Glomerular visceral epithelial cell (primary cell): ENCODE measurements at regions not wholly inside any gene's neighbourhood (a gene's known extent, or its start where the extent isn't known, plus 50 kb on each side); places are given as distances from the start of the nearest gene placed in this dataset.
"Not testable (repeated sequence)": the region's sequence is repeated elsewhere in the genome, so short reads cannot be mapped to it uniquely, and the experiment has no call there.

Source experiments
- DNase-seq: peaks from one replicate; pipeline ENCODE4 v3.0.0-alpha.2; 2016; ENCODE audit errors: extremely low spot score

DNA sequence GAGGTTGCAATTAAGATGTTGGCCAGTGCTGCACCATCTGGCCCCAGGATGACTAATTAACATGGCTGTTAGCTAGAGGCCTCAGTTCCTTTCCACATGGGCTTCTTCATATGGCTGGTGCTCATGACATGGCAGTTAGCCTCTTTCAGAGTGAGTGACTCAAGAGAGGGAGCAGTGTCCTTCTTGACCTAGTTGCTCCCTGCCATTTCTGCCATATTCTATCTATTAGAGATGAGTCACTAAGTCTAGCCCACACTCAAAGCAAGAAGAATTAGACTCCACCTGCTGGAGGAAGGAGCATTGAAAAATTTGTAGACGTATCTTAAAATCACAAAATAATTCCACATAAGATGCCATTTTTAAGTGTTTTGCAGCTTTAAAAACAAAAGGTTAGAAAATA is 651.2 kb upstream of the CCNG1 start:
- no peak for DNase-seq

DNA sequence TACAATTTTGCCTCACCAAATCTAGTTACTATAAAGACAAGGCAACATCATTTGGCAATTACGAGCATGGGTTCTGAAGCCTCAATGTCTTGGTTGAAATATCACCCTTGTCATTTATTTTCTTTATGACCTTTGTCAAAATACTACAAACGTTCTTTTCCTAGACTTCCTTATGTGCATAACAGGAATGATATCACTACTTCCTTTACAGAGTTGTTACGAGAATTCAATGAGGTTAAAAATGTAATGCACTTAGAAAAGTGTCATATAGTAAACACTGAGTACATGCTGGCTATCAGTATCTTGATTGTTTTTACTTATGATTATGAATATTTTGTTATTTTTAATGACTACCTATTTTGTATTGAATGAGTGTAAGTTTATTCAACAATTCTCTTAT is 640.9 kb upstream of the CCNG1 start:
- no peak for DNase-seq

DNA sequence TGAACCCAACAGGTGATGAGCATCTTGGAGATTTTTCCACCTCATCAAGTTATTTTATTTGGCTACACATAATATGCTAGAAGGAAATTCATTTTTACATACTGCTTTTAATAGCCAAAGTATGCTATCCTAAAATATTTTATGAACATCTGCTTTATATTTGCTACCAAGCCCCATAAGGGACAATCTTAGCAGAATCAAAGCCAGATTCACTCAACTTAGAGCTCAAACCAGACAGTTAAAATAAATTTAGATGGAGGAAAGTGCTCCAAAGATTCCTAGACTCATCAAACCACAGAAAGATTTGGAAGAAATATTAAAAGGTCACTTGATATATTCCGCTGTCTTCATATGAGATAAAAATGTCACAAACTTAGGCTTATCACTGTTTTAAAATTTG is 637.1 kb upstream of the CCNG1 start:
- DNase-seq = no peak

DNA sequence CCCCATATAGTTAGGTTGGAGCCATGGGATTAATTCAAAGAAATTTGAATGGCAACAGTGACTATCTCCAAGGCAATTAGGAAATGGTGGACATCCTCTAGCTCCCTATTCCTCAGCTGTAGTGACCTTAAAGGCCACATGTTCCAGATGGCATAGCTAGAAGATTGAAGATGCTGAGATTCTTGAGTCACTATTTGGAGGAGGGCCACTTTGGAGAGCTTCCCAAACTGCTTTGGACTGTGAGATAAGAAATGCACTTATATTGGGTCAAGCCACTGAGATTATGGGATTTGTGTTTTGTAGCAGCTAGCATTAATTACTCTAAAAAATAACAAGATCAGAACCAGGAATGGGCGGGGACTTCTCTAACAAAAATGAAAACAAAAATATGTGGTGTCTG is 636.2 kb upstream of the CCNG1 start:
- no peak for DNase-seq

DNA sequence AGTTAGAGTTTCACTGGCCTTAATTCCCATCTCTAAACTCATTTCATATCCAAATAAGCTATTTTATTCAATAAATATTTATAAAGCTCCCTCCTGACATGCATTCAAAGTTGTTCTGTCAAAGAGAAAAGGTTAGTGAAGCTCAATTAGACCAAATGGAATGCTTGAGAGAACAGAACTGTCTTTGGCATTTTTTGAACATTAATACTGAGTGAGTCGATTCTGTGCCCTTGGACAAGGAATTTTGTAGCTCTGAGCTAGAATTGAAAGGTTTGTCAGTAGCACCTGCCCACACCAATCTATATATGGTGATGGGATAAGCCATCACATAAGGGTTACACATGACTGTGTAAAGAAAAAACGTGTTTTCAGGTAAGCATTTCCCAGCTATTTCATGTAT is 631.2 kb upstream of the CCNG1 start:
- DNase-seq = no peak

DNA sequence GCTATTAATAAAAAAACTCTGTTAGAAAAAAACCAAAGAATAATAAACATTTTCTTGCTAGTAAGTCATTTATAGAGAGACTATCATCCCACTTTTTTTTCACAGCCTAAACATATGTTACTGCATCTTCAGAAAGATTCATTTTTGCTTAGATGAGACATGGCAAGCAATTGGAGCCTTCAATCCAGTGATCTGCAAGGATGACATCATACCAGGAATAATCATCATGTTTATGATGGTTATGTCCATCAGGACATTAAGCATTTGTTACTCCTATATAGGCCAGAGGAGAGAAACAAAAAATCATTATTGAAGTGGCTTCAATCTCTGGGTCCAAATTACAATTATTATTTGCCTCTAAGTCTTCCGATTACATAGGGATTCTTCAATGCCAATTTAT is 626.3 kb upstream of the CCNG1 start:
- DNase-seq = no peak

DNA sequence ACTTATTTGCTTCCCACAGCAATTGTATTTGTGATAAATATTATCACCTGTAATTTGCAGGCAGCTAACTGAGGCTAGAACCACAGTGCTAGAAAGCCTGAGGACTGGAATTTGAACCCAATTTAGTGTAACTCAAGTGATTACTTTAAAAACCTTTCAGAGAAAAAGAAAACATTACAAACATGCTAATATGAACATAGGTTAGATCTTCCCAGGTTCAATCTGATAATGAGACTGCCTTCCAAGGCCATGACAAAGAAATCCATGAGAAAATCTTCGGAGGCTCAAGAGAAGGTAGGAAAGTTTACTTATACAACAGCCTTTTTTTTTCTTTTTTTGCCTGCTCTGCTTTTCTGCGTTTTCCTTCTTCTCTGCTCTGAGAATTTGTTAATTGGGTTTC is 620.6 kb upstream of the CCNG1 start:
- no peak for DNase-seq

DNA sequence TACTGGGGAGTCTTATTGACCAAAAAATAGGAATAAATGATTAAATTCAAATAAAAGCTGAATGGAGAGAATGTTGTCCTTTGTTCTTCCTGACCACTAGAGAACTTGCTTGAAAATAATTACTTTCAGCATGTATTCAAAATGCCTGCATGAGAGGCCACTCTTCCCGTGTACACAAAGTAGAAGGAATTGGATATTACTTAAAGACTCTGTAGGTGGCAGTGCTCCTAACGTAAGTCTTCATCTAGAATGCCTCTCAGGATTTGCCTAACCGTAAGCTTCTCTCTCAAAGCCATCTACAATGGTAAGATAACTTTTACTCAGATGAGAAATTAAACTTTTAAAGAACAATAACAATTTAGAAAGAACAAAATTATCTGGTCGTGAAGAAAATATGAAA is 620.0 kb upstream of the CCNG1 start:
- no peak for DNase-seq

DNA sequence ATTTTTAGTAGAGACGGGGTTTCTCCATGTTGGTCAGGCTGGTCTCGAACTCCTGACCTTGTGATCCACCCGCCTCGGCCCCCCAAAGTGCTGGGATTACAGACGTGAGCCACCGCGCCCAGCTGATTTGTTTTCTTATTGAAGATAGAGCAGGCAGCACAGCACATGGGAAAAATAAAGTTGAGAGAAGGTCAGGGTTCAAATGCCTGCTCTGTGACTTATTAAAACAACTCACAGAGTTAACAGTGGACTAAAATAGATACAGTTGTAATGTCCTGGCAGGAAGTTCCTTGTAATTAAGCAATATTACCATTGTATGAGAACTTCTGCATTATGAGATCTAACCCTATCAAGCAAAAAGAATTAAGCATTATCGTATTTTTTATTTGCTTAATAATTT is 615.7 kb upstream of the CCNG1 start:
- not testable (repeated sequence) for DNase-seq

DNA sequence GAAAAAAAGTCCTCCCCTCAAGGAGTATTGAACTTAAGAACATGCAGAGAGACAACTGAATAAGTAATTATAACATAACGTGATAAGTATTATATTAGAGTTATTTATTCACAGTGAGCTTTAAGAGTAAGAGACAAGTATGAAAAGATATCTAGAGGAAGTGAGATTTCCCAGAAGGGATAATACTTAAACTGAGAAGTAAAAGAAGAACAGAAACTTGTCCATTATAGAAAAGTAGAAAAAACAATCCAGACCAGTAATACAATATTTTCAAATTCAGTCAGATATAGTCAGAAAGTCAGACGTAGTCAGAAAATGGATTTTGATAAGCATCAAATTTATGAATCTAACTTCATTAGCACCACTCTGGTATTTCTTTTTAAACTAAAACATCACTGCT is 613.0 kb upstream of the CCNG1 start:
- no peak for DNase-seq

DNA sequence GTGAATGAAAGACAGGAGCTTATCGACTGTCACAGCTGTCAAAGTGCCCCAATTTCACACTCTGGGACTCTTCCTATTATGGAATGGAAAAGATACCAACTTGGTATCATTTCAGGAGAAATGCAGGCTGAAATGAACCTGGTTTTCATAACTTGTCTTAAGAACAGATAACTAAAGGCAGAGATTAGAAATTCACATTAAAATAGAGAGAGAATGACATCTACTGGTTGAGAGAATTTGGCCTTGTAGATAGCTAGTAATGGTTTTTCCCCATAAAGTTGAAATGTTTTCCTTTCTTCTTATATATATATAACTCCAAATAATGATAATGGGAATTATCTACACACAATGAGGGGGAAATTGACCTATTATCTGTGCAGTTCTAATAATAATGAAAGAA is 600.2 kb upstream of the CCNG1 start:
- no peak for DNase-seq

DNA sequence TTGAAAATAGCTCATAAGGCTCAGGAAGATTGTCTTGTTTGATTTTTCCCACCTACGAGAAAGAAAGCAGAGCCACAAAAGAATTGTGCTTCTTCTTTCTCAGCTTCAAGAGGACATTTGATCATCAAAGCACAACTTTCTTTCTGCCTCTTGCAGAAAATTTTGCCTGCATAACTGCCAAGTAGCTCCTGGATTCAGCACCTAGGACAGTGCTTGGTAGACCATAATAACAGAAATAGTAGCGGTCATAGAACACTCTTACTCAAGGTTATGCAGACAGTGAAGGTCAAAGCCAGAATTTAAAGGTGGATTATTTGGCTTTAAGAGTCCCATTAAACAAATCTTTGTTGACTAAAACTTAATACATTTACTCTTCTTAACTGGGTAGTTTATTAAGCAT is 594.7 kb upstream of the CCNG1 start:
- no peak for DNase-seq

DNA sequence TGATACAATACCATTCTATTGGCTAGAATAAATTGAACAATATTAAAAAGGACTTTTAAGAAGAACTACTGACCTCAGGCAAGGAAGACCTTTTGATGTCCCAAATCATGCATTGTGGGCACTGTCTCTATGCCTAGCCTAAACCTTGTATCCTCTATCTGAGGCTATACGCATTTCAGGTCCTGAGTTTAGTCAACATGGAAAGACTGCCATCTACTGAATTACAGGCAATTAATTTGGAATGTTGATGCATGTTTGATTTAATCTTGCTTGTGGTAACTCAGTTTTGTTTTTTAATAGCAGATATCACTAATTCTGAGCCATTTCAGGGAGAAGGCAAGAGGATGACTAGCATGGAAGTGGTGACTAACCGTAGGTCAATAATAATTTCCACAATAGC is 585.3 kb upstream of the CCNG1 start:
- DNase-seq = no peak

DNA sequence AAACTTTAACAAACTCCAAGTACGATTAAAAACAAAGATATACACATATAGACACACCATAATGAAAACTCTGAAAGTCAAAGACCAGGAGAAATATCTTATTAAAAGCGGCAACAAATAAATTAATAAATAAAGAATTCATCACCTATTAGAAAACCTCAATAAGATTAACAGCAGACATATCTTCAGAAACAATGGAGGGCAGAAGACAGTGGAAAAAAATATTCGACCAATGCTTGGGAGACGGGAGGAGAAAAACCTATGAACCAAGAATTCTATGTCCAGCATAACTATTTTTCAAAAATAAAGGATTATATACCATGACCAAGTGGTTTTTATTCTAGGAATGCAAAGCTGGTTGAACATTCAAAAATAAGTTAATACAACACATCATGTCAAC is 578.6 kb upstream of the CCNG1 start:
- DNase-seq = no peak

DNA sequence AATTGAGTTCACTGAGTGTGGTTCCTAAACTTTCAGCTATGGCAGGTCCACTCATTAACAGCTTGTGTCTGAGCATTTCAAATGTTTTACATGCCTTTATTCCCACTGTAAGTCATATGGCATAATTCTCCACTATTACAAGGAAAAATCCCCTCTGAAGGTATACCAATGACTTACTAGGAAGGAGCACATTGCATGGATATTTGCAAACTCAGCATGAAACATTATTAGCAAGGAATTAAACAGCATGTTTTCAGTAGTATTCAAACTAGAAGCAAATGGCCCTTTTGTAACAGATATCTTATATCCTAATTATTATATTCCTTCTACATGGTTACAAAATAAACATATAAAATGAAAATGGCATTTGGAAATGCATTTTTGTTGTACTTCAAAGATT is 566.4 kb upstream of the CCNG1 start:
- no peak for DNase-seq

DNA sequence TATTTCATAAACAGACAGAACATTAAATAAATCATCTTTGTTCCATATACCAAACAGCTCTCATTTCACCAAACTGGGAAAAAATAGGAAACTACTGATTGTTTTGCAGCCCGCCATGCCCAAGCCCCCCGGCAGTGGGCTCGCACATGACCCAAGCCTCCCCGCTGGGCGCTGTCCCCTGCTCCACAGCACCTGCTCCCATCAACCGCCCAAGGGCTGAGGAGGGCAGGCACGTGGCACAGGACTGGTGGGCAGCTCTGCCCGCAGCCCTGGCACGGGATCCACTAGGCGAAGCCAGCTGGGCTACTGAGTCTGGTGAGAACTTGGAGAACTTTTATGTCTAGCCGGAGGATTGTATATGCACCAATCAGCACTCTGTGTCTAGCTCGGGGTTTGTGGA is 554.8 kb upstream of the CCNG1 start:
- no peak for DNase-seq

DNA sequence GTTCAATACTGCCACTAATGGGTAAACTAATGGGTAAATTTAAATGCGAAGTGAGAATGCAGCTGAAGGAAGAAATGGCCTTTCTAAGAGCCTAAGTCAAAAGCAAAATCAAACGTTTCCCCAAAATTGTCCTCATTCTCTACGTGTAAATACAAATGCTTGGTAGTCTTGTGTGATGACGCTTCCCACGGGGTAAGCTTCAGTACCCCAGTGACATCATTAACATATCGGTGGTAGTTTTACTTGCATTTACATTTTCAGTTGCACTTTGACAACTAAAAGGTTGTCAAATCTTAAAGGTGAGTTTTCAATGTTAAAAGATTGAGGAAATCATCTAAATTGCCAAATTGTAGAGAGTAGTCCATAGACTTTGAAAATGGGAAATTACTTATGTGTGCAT is 550.7 kb upstream of the CCNG1 start:
- DNase-seq = no peak

DNA sequence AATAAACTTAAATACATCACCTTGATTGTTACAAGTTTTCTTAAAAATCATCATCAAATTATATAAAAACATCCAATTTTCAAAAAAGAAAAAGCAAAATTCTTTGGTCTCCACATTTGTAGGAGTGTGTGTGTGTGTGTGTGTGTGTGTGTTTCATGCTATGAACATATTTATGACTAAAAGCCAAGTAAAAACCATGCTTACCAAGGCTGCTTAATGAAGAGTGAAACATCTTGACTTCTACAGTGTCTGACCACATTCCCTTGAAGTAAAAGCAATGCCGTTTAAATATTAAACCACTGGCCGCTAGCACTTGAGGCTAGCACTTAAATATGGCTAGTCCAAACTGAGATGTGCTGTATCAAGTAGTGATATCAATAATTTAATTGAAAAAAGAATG is 549.1 kb upstream of the CCNG1 start:
- no peak for DNase-seq

DNA sequence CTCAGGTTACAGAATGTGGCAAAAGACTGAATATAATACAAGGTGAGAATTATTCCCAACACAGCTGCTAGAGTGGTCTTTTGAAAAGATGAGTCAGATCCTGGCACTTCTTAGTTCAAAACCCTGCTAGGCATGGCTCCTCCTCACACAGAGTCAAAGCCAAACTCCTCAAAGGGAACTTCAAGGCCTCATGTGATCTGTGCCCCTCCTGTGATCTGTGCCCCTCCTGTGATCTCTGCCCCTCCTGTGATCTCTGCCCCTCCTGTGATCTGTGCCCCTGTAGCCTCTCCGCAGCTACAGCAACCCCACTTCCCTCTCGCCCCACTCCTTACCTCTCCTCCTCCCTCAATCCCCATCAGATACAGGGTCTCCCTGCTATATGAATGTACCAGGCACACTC is 525.5 kb upstream of the CCNG1 start:
- no peak for DNase-seq

DNA sequence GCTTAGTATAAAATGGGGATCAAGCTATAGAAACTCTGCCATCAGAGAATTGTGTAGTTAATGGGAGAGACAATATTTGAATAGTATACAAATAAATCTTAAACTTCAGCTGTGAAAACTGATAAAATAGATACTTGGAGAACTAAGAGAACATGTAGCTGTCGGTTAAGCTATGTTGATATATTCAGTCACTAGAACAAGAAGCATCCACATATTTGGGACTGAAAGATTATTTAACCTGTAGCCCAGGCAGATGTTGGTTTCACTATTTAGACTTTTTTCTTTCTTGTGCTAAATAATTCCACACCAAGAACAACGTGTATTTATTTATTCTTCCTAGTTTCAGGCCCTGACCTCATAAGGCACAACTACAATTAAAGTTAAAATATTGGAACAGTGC is 521.0 kb upstream of the CCNG1 start:
- DNase-seq = no peak

DNA sequence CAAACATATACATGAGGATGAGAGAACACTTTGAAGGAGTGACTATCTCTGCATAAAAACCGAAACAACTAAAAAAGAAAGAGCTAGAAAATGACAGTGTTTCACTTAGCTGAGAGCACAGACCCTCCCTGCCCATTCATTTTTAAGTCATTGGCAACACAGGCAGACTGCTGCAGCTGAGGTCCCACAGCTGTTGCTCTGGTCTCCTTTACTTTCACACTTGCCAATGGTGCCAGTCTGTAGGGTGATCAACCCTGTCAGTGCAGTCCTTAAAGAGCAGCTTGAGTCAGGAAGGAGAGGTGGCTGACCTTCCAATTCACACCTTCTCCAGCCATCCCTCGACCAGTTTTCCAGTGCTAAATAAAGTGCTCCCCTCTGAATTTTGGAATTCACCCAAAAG is 508.3 kb upstream of the CCNG1 start:
- no peak for DNase-seq

DNA sequence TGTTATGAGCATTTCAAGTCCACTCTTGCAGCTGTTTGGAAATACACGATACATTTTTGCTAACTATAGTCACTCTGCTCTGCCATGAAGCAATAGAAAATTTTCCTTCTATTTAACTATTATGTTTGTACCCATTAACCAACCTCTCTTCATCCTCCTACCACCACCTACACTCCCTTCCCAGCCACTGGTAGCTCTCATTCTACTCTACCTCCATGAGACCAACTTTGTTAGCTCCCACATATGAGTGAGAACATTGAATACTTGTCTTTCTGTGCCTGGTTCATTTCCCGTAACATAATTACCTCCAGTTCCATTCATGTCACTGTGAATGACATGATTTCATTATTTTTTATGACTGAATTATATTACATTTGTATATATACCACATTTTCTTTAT is 505.9 kb upstream of the CCNG1 start:
- no peak for DNase-seq

DNA sequence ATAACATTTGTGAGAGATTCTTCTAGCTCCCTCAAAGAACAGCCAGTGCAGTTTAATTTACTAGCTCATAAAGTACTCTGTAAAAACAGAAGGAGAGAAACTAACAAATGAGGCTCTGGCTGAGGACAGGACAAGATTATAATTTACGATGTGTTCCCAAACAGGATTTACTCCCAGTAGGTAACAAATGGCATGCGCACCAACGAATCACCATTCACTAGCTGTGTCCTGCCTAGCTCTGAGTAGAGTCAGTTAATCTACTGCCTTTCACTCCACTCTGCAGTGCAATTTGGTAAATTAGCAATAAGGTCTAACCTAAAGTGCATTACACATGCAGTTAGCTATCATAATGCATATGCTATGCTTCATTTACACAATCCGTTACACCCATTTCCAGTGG is 497.4 kb upstream of the CCNG1 start:
- DNase-seq = no peak

DNA sequence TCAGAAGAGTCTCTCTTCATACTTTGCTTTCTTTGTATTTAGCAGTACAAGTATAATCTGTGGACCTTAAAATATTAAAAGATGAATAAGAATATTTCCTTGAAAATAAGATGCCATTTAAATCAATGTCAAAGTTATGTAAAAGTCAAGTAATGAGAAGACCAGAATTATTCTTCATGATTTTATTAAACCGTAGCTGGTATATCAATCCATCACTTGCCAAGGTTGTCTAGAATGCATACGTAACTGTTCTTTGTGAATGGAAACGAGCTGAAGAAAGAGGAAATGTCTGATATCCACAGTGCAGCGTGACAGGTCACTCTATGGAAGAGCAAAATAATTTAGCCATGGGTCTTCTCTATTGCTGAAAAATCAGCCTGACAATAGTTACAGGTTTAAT is 488.7 kb upstream of the CCNG1 start:
- DNase-seq = no peak

DNA sequence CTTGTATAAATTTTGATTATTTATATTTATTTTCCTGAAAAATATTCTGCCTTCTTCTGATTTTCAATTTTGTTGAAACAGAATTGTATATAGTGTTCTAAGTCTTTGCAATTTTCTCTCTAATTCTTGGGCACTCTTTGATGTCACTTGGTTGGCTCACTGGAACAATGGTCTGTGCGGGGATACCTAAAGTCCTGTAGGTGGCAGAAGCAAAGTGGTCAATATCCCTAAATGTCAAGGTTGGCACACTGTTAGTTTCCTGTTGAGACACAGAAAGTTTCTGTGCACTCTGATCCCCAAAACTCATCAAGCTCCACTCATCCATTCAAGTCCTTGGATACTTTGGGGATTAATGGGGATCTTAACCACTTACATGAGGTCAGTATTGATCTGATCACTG is 480.8 kb upstream of the CCNG1 start:
- no peak for DNase-seq
